Loucy (cell line): ENCODE measurements at regions not wholly inside any gene's neighbourhood (a gene's known extent, or its start where the extent isn't known, plus 50 kb on each side); places are given as distances from the start of the nearest gene placed in this dataset.
"Not testable (repeated sequence)": the region's sequence is repeated elsewhere in the genome, so short reads cannot be mapped to it uniquely, and the experiment has no call there.

Source experiments
- H2AFZ ChIP-seq: fragments of 200-600 bp; sonication (generic); 2 replicates; pipeline ENCODE4 v1.6.0; 2016; ENCODE audit warnings: antibody characterized with exemption, mild to moderate bottlenecking, low read length, moderate library complexity
- H3F3A ChIP-seq: fragments of 200-600 bp; 2 replicates; pipeline ENCODE4 v1.6.0; 2016; ENCODE audit warnings: antibody characterized with exemption, low read depth, mild to moderate bottlenecking
- H3K27me3 ChIP-seq: fragments of 200-600 bp; sonication (generic); 2 replicates; pipeline ENCODE4 v1.6.1; 2014; ENCODE audit warnings: low read length, mild to moderate bottlenecking; ENCODE audit not compliant: insufficient read depth, poor library complexity, severe bottlenecking
- H3K36me3 ChIP-seq: fragments of 200-600 bp; sonication (generic); 2 replicates; pipeline ENCODE4 v1.6.1; 2016; ENCODE audit warnings: low read length; ENCODE audit not compliant: insufficient read depth
- H3K4me1 ChIP-seq: fragments of 200-600 bp; sonication (generic); 2 replicates; pipeline ENCODE4 v1.5.1; 2014; ENCODE audit warnings: low read length, mild to moderate bottlenecking; ENCODE audit not compliant: insufficient read depth, poor library complexity, severe bottlenecking
- H3K4me2 ChIP-seq: fragments of 200-600 bp; sonication (generic); 2 replicates; pipeline ENCODE4 v1.6.0; 2014; ENCODE audit warnings: antibody characterized with exemption, low read length, low read depth, mild to moderate bottlenecking; ENCODE audit not compliant: poor library complexity, severe bottlenecking
- H3K4me3 ChIP-seq: fragments of 200-600 bp; sonication (generic); 2 replicates; pipeline ENCODE4 v1.5.1; 2014; ENCODE audit warnings: low read length, mild to moderate bottlenecking, mixed read lengths; ENCODE audit not compliant: poor library complexity, severe bottlenecking
- H3K79me2 ChIP-seq: fragments of 200-600 bp; sonication (generic); 2 replicates; pipeline ENCODE4 v1.6.1; 2014; ENCODE audit warnings: low read length; ENCODE audit not compliant: insufficient read depth
- H3K9ac ChIP-seq: fragments of 200-600 bp; sonication (generic); 2 replicates; pipeline ENCODE4 v1.6.0; 2014; ENCODE audit warnings: mild to moderate bottlenecking, low read depth, low read length, moderate library complexity; ENCODE audit not compliant: poor library complexity, severe bottlenecking
- H3K9me2 ChIP-seq: fragments of 200-600 bp; sonication (generic); replicated peaks from 2 replicates; pipeline ENCODE4 v1.6.1; 2016; ENCODE audit warnings: low read depth, low read length, mixed read lengths
- H3K9me3 ChIP-seq: fragments of 200-600 bp; sonication (generic); 2 replicates; pipeline ENCODE4 v1.6.1; 2014; ENCODE audit warnings: mild to moderate bottlenecking, antibody characterized with exemption, low read length, low read depth; ENCODE audit not compliant: insufficient read depth
- H4K20me1 ChIP-seq: fragments of 200-600 bp; sonication (generic); 2 replicates; pipeline ENCODE4 v1.6.0; 2014; ENCODE audit warnings: antibody characterized with exemption, low read length, mild to moderate bottlenecking; ENCODE audit not compliant: insufficient read depth, poor library complexity, severe bottlenecking

GRCh38 chr2:87662316-87663290 is 85.3 kb upstream of the PLGLB2 start:
- H2AFZ ChIP-seq, H3F3A ChIP-seq, H3K9me3 ChIP-seq, H3K27me3 ChIP-seq, H3K4me1 ChIP-seq, H3K4me2 ChIP-seq, H3K9me2 ChIP-seq, H3K9ac ChIP-seq, H3K79me2 ChIP-seq, H3K4me3 ChIP-seq, H4K20me1 ChIP-seq, H3K36me3 ChIP-seq: not testable (repeated sequence)

- not testable (repeated sequence) for H3F3A ChIP-seq, H3K9ac ChIP-seq, H3K4me3 ChIP-seq, H3K9me2 ChIP-seq, H4K20me1 ChIP-seq, H3K4me1 ChIP-seq, H3K4me2 ChIP-seq, H3K79me2 ChIP-seq, H2AFZ ChIP-seq, H3K27me3 ChIP-seq, H3K36me3 ChIP-seq, H3K9me3 ChIP-seq
These were observed 84.5 kb upstream of the PLGLB2 start for GRCh38 chr2:87663347-87663746.

GRCh38 chr2:87667027-87667426 is 80.9 kb upstream of the PLGLB2 start:
- H3K9me3 ChIP-seq, H3K79me2 ChIP-seq, H3K9ac ChIP-seq, H3K9me2 ChIP-seq, H3K4me2 ChIP-seq, H3F3A ChIP-seq, H3K36me3 ChIP-seq, H3K27me3 ChIP-seq, H2AFZ ChIP-seq, H3K4me3 ChIP-seq, H4K20me1 ChIP-seq, H3K4me1 ChIP-seq: not testable (repeated sequence)

GRCh38 chr2:87668361-87668760 is 79.5 kb upstream of the PLGLB2 start:
- not testable (repeated sequence) for H3K4me3 ChIP-seq, H3F3A ChIP-seq, H3K9me2 ChIP-seq, H3K4me2 ChIP-seq, H4K20me1 ChIP-seq, H3K9ac ChIP-seq, H3K4me1 ChIP-seq, H3K36me3 ChIP-seq, H2AFZ ChIP-seq, H3K27me3 ChIP-seq, H3K79me2 ChIP-seq, H3K9me3 ChIP-seq

GRCh38 chr2:87669633-87670231 is 78.2 kb upstream of the PLGLB2 start:
- not testable (repeated sequence) for H3K27me3 ChIP-seq, H3K4me2 ChIP-seq, H3K9me2 ChIP-seq, H4K20me1 ChIP-seq, H2AFZ ChIP-seq, H3K9me3 ChIP-seq, H3K4me3 ChIP-seq, H3K79me2 ChIP-seq, H3F3A ChIP-seq, H3K9ac ChIP-seq, H3K4me1 ChIP-seq, H3K36me3 ChIP-seq

- not testable (repeated sequence) for H3K27me3 ChIP-seq, H3K36me3 ChIP-seq, H4K20me1 ChIP-seq, H3K79me2 ChIP-seq, H3K9me3 ChIP-seq, H3K4me3 ChIP-seq, H3K9ac ChIP-seq, H3F3A ChIP-seq, H2AFZ ChIP-seq, H3K9me2 ChIP-seq, H3K4me1 ChIP-seq, H3K4me2 ChIP-seq
These were observed 75.5 kb upstream of the PLGLB2 start for GRCh38 chr2:87672404-87672803.

- H3K4me2 ChIP-seq, H2AFZ ChIP-seq, H3K27me3 ChIP-seq, H3K4me1 ChIP-seq, H3K9me2 ChIP-seq, H3K9me3 ChIP-seq, H3K36me3 ChIP-seq, H3K79me2 ChIP-seq, H3K9ac ChIP-seq, H3F3A ChIP-seq, H4K20me1 ChIP-seq, H3K4me3 ChIP-seq: not testable (repeated sequence)
These were observed 73.2 kb upstream of the PLGLB2 start for GRCh38 chr2:87674729-87675128.
